A673 (cell line): ENCODE measurements at regions not wholly inside any gene's neighbourhood (a gene's known extent, or its start where the extent isn't known, plus 50 kb on each side); places are given as distances from the start of the nearest gene placed in this dataset.
"Not testable (repeated sequence)": the region's sequence is repeated elsewhere in the genome, so short reads cannot be mapped to it uniquely, and the experiment has no call there.

Experiments
- BruUV-seq: library from RNA; stranded (reverse); fragments of 400-500 nt; replicated peaks from 2 replicates; lab custom pipeline; 2021; lab: Mats Ljungman, UMichigan
- CTCF ChIA-PET: fragments of 300-600 bp; sonication (Branson Sonifier 250); formaldehyde crosslinking; loops from one replicate; lab custom pipeline; 2022; ENCODE audit warnings: antibody characterized with exemption; lab: Charles Lee
- POLR2A ChIA-PET: fragments of 300-600 bp; sonication (Branson Sonifier 250); formaldehyde crosslinking; loops from one replicate; lab custom pipeline; 2022; ENCODE audit warnings: antibody characterized with exemption; ENCODE audit not compliant: low non-redundant PET; lab: Charles Lee
- DNase-seq: peaks from one replicate; pipeline ENCODE4 v3.0.0-alpha.2; 2015; ENCODE audit warnings: low spot score
- H3K27ac ChIP-seq: fragments of 200-600 bp; sonication (generic); 2 replicates; pipeline ENCODE4 v1.5.1; 2016; ENCODE audit warnings: mixed run types, low read depth, mild to moderate bottlenecking, mixed read lengths, antibody characterized with exemption, low read length; ENCODE audit not compliant: poor library complexity, severe bottlenecking
- H3K27me3 ChIP-seq: fragments of 200-600 bp; sonication (generic); replicated peaks from 2 replicates; pipeline ENCODE4 v1.6.1; 2017; ENCODE audit warnings: mixed run types, low read depth, mild to moderate bottlenecking, mixed read lengths, antibody characterized with exemption, low read length; ENCODE audit not compliant: insufficient read depth, poor library complexity
- H3K36me3 ChIP-seq: fragments of 200-600 bp; sonication (generic); 2 replicates; pipeline ENCODE4 v1.6.1; 2016; ENCODE audit warnings: mixed run types, mild to moderate bottlenecking, mixed read lengths, antibody characterized with exemption, low read length; ENCODE audit not compliant: insufficient read depth, poor library complexity, severe bottlenecking
- H3K4me1 ChIP-seq: fragments of 200-600 bp; sonication (generic); 2 replicates; pipeline ENCODE4 v1.6.1; 2017; ENCODE audit warnings: mixed run types, mild to moderate bottlenecking, mixed read lengths, antibody characterized with exemption, low read length; ENCODE audit not compliant: insufficient read depth, poor library complexity, severe bottlenecking
- H3K4me3 ChIP-seq: fragments of 200-600 bp; sonication (generic); 2 replicates; pipeline ENCODE4 v1.5.1; 2016; ENCODE audit warnings: low read depth, mixed run types, mild to moderate bottlenecking, mixed read lengths, low read length; ENCODE audit not compliant: poor library complexity, severe bottlenecking
- H3K9me3 ChIP-seq: fragments of 200-600 bp; sonication (generic); 2 replicates; pipeline ENCODE4 v1.6.1; 2016; ENCODE audit warnings: mixed run types, low read depth, mild to moderate bottlenecking, mixed read lengths, antibody characterized with exemption, low read length; ENCODE audit not compliant: poor library complexity, severe bottlenecking
- EZH2 ChIP-seq: fragments of 200-600 bp; sonication (generic); IDR thresholded peaks from 2 replicates; pipeline ENCODE4 v1.6.1; 2017; ENCODE audit warnings: borderline replicate concordance, low read depth, mild to moderate bottlenecking, mixed read lengths, antibody characterized with exemption, low read length; ENCODE audit not compliant: poor library complexity, severe bottlenecking
- intact Hi-C: fragments of 100-400 bp; cut with micrococcal nuclease; formaldehyde crosslinking; loops from one replicate; pipeline ENCODE4 v1.10.0; 2022; ENCODE audit not compliant: unreplicated experiment
- TF ChIP-seq, protein P1 (sequence below): fragments of 300-800, 200-600 bp; sonication (generic); conservative IDR thresholded peaks from 2 replicates; pipeline ENCODE4 v1.5.1; 2017; ENCODE audit warnings: low read depth, mild to moderate bottlenecking, antibody characterized with exemption, low read length, moderate library complexity, mixed read lengths

DNA sequence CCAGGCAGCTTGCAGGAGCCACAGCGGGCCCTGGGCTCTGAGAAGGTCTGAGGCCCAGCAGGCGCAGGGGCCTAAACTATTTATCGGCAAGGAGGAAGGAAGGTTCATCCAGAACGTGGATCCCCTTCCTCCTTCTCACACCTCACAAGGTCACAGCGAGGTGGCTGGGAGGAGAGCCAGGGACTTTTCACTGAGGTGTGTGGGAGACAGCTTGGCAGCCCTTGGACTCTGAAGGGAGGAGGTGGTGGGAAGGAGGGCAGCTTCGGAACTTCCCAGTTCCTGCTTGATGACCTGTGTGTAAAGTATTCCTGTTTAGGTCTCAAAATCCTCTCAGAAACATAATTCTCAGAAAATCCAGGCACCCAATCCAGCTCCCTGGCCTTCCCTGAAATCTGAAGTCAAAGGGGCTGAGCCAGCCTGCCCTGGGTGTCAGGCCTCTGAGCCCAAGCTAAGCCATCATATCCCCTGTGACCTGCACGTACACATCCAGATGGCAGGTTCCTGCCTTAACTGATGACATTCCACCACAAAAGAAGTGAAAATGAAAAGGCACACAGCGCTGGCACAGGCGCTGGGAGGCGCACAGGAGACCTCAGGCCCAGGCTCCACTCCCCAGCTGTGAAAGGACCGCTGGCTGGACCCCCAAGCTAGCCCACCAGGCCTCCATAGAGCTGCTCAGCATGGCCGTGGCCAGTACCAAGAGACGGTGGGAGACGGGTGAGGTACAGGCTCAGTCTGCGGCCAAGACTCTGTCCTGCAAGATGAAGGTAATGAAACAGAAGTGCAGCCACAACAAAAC lies 269.4 kb upstream of the FRG2C start:
- H3K4me3 ChIP-seq, H3K27me3 ChIP-seq, DNase-seq, intact Hi-C loops, H3K27ac ChIP-seq, H3K4me1 ChIP-seq, H3K36me3 ChIP-seq, H3K9me3 ChIP-seq, BruUV-seq, CTCF ChIA-PET, POLR2A ChIA-PET: not testable (repeated sequence)

DNA sequence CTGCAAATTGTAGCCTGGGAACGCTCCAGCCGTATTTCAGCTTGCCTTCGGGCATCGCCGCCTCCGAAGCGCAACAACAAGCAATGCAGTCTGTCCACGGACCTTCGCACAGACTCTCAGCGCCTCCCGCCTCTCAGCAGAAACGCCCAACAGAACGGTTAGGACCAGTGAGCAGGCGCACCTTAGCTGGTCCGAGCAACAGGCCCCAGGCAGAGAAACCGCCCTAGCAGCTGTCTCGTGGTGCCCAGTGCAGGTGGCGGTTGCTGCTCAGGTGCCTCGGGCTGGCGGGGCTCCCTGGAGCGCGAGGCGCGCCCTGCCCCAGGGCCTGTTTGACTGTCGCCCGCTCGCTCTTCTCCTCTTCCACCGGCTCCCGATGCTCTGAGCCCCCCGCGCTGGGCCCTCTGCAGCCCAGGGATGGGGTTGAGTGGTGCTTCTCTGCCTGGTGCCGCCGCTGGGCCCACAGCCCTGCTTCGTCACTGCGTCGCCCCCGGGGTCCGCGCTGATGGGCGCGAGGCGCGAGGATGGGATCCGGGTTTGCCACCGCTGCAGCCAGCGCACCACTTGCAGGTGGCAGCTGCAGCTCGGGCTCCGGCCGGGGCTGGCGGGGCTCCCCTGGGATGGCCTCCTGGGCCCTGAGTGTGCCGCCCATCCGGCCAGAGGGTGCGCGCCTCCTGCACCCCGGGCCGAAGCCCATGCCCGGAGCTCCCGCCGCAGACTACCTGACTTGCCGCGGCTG lies 268.4 kb upstream of the FRG2C start:
- no peaks in the 10 kb centered on the region for H3K9me3 ChIP-seq
- no peak overlapping the region for H3K27ac ChIP-seq
- BruUV-seq: no TSS peak
- no peaks in the 10 kb centered on the region for H3K27me3 ChIP-seq
- no peak for DNase-seq
- CTCF ChIA-PET: no interaction called here
- TF ChIP-seq, protein P1, sequence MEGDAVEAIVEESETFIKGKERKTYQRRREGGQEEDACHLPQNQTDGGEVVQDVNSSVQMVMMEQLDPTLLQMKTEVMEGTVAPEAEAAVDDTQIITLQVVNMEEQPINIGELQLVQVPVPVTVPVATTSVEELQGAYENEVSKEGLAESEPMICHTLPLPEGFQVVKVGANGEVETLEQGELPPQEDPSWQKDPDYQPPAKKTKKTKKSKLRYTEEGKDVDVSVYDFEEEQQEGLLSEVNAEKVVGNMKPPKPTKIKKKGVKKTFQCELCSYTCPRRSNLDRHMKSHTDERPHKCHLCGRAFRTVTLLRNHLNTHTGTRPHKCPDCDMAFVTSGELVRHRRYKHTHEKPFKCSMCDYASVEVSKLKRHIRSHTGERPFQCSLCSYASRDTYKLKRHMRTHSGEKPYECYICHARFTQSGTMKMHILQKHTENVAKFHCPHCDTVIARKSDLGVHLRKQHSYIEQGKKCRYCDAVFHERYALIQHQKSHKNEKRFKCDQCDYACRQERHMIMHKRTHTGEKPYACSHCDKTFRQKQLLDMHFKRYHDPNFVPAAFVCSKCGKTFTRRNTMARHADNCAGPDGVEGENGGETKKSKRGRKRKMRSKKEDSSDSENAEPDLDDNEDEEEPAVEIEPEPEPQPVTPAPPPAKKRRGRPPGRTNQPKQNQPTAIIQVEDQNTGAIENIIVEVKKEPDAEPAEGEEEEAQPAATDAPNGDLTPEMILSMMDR: no peak
- intact Hi-C loops: no loop called here
- POLR2A ChIA-PET: no interaction called here
- H3K36me3 ChIP-seq: no peaks in the 10 kb centered on the region
- H3K4me1 ChIP-seq: no peaks in the 10 kb centered on the region
- H3K4me3 ChIP-seq: no peak overlapping the region

DNA sequence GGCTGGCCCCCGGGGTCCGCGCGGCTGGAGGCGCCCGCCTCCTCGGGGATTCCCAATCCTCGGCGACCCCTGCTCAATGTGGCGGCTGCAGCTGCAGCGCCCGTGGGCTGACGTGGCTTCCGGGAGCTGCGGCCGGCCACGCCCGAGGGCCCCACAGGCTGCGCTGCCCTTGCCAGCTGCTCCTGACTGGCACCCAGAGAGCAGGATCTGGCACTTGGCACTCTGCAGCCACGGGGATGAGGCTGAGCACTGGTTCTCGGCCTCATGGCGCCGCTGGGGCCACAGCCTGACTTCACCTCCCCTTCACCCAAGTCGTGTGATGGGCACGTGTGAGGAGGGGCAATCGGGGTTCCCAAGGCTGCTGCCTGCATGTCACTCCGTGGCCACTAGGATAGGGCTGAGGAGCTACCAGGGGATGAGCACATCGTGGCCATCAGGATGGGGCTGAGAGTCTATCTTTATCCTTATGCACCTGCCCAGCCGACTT lies 267.8 kb upstream of the FRG2C start:
- intact Hi-C loops: no loop called here
- DNase-seq: no peak
- no peak overlapping the region for H3K27ac ChIP-seq
- no peak overlapping the region for H3K4me3 ChIP-seq
- no peaks in the 10 kb centered on the region for H3K27me3 ChIP-seq
- POLR2A ChIA-PET: no interaction called here
- no peak for TF ChIP-seq EZH2
- TF ChIP-seq, protein P1: no peak
- H3K9me3 ChIP-seq: no peaks in the 10 kb centered on the region
- CTCF ChIA-PET: no interaction called here
- BruUV-seq: no TSS peak
- H3K4me1 ChIP-seq: no peaks in the 10 kb centered on the region
- H3K36me3 ChIP-seq: no peaks in the 10 kb centered on the region

DNA sequence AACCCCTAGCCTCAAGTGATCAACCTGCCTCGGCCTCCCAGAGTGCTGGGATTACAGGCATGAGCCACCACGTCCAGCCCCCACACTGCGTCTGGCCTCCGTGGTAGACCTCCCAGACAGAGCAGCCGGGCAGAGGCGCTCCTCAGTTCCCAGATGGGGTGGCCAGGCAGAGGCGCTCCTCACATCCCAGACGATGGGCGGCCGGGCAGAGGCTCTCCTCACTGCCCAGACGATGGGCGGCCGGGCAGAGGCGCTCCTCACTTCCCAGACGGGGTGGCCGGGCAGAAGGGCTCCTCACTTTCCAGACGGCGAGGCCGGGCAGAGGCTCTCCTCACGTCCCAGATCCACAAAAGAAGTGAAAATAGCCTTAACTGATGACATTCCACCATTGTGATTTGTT lies 266.6 kb upstream of the FRG2C start:
- H3K4me3 ChIP-seq, BruUV-seq, POLR2A ChIA-PET, intact Hi-C loops, DNase-seq, CTCF ChIA-PET, H3K27me3 ChIP-seq, H3K27ac ChIP-seq, H3K4me1 ChIP-seq, H3K9me3 ChIP-seq, H3K36me3 ChIP-seq: not testable (repeated sequence)
